DOHH2 (cell line): ENCODE measurements at regions not wholly inside any gene's neighbourhood (a gene's known extent, or its start where the extent isn't known, plus 50 kb on each side); places are given as distances from the start of the nearest gene placed in this dataset.

Experiments used
- EZH2phosphoT487 ChIP-seq: fragments of 200-600 bp; sonication (generic); IDR thresholded peaks from 2 replicates; pipeline ENCODE4 v1.6.1; 2017; ENCODE audit warnings: borderline replicate concordance, mild to moderate bottlenecking, antibody characterized with exemption, low read length, moderate library complexity, mixed read lengths
- TF ChIP-seq, protein P1 (sequence below): fragments of 200-600 bp; sonication (generic); IDR thresholded peaks from one replicate; pipeline ENCODE4 v1.5.1; 2014; ENCODE audit warnings: antibody characterized with exemption, mild to moderate bottlenecking, low read depth, low read length; ENCODE audit not compliant: poor library complexity, severe bottlenecking

DNA sequence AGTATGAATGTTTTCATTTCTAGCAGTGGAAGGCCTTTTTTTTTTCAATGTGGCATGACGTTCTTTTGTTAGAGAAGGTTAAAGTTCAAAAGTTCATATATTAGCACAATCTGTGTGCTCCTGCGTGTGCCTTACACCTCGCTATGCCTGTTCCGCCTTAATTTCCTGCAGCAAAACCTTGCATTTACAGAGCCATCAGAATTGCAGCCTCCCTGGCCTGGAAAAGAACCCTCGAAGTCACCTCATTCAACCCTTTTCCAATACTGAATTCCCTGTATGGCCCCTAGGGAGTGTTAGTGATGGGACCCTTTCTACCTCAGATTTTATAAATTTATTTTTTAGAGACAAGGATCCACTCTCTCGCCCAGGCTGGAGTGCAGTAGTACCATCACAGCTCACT, 103.5 kb upstream of the ZNF438 start:
- TF ChIP-seq, protein P1, sequence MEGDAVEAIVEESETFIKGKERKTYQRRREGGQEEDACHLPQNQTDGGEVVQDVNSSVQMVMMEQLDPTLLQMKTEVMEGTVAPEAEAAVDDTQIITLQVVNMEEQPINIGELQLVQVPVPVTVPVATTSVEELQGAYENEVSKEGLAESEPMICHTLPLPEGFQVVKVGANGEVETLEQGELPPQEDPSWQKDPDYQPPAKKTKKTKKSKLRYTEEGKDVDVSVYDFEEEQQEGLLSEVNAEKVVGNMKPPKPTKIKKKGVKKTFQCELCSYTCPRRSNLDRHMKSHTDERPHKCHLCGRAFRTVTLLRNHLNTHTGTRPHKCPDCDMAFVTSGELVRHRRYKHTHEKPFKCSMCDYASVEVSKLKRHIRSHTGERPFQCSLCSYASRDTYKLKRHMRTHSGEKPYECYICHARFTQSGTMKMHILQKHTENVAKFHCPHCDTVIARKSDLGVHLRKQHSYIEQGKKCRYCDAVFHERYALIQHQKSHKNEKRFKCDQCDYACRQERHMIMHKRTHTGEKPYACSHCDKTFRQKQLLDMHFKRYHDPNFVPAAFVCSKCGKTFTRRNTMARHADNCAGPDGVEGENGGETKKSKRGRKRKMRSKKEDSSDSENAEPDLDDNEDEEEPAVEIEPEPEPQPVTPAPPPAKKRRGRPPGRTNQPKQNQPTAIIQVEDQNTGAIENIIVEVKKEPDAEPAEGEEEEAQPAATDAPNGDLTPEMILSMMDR, result no peak
- TF ChIP-seq EZH2phosphoT487, result no peak
